Suprapubic skin (tissue), 4 donors: ENCODE measurements at regions not wholly inside any gene's neighbourhood (a gene's known extent, or its start where the extent isn't known, plus 50 kb on each side); places are given as distances from the start of the nearest gene placed in this dataset.

Experiments used
- DNase-seq, 2 donors: peaks; one replicate each; pipeline ENCODE4 v3.0.0-alpha.2; 2019; ENCODE audit warnings: low spot score in 2 of 2
- H3K27ac ChIP-seq: fragments of 200-600 bp; sonication (generic); one replicate; pipeline ENCODE4 v1.5.1; 2019
- H3K27me3 ChIP-seq: fragments of 200-600 bp; sonication (generic); one replicate; pipeline ENCODE4 v1.5.1; 2019
- H3K36me3 ChIP-seq: fragments of 200-600 bp; sonication (generic); one replicate; pipeline ENCODE4 v1.5.1; 2019
- H3K4me1 ChIP-seq: fragments of 200-600 bp; sonication (generic); one replicate; pipeline ENCODE4 v1.5.1; 2019
- H3K4me3 ChIP-seq: fragments of 200-600 bp; sonication (generic); one replicate; pipeline ENCODE4 v1.5.1; 2019; ENCODE audit warnings: mild to moderate bottlenecking
- H3K9me3 ChIP-seq: fragments of 200-600 bp; sonication (generic); one replicate; pipeline ENCODE4 v1.5.1; 2019
- CTCF ChIP-seq, 2 donors: fragments of 200-600 bp in 1 of 2; fragments of 450-650 bp in 1 of 2; sonication (generic) in 1 of 2; IDR thresholded peaks; one replicate each; pipeline ENCODE4 v1.5.1; 2016 to 2019; ENCODE audit warnings: antibody characterized with exemption in 2 of 2, mild to moderate bottlenecking in 1 of 2, moderate library complexity in 1 of 2
- EP300 ChIP-seq: sonication (generic); formaldehyde crosslinking; IDR thresholded peaks from one replicate; pipeline ENCODE4 v1.6.1; 2017; ENCODE audit warnings: antibody characterized with exemption
- POLR2A ChIP-seq, 2 donors: fragments of 450-650 bp; IDR thresholded peaks; one replicate each; pipeline ENCODE4 v1.6.1; 2017; ENCODE audit warnings: antibody characterized with exemption in 2 of 2, mild to moderate bottlenecking in 2 of 2, moderate library complexity in 2 of 2
- POLR2AphosphoS5 ChIP-seq, 3 donors: sonication (generic); formaldehyde crosslinking; IDR thresholded peaks; one replicate each; pipeline ENCODE4 v1.6.1; 2017; ENCODE audit warnings: antibody characterized with exemption in 3 of 3
- WGBS: methylation state at CpG from one replicate; pipeline ENCODE4 v1.1.5; 2018; 5-methylcytosine and 5-hydroxymethylcytosine counted together

- Histone ChIP-seq H3K9me3 (no peaks in the 10 kb centered on the region), H3K27ac (no peak overlapping the region), H3K4me1 (no peaks in the 10 kb centered on the region), H3K36me3 (no peaks in the 10 kb centered on the region), H3K27me3 (no peaks in the 10 kb centered on the region), H3K4me3 (no peak overlapping the region)
- TF ChIP-seq EP300: no peak
- no peak for TF ChIP-seq POLR2A (IDR thresholded peaks at IDR 0.05)
- no peak for TF ChIP-seq CTCF (IDR thresholded peaks at IDR 0.05)
- no peak for TF ChIP-seq POLR2AphosphoS5 (IDR thresholded peaks at IDR 0.05)
- WGBS: 86% methylated on average over 5 of the region's 17 CpGs
- DNase-seq: no peak
Measured at GRCh38 chr15:25944386-25944785, 81.3 kb upstream of the ATP10A start.

- TF ChIP-seq POLR2AphosphoS5 (IDR thresholded peaks at IDR 0.05) (no peak), POLR2A (IDR thresholded peaks at IDR 0.05) (no peak), CTCF (IDR thresholded peaks at IDR 0.05) (no peak), EP300 (no peak)
- Histone ChIP-seq H3K36me3 (no peaks in the 10 kb centered on the region), H3K4me3 (no peak overlapping the region), H3K4me1 (no peaks in the 10 kb centered on the region), H3K27ac (no peak overlapping the region), H3K9me3 (no peaks in the 10 kb centered on the region), H3K27me3 (no peaks in the 10 kb centered on the region)
- no peak for DNase-seq
- 91% methylated on average over 9 of the region's 9 CpGs for WGBS
Measured at GRCh38 chr15:25943831-25944230, 80.7 kb upstream of the ATP10A start.

- no peaks in the 10 kb centered on the region for H3K36me3 ChIP-seq
- no peaks in the 10 kb centered on the region for H3K27me3 ChIP-seq
- no peak for DNase-seq
- no peaks in the 10 kb centered on the region for H3K4me1 ChIP-seq
- no peak overlapping the region for H3K4me3 ChIP-seq
- no peak for TF ChIP-seq POLR2A (IDR thresholded peaks at IDR 0.05)
- TF ChIP-seq CTCF (IDR thresholded peaks at IDR 0.05): no peak
- WGBS: 70% methylated on average over 3 of the region's 4 CpGs
- no peaks in the 10 kb centered on the region for H3K9me3 ChIP-seq
- H3K27ac ChIP-seq: no peak overlapping the region
Measured at GRCh38 chr15:25939122-25939521, 76.0 kb upstream of the ATP10A start.

- TF ChIP-seq POLR2A (IDR thresholded peaks at IDR 0.05) (no peak), EP300 (no peak), POLR2AphosphoS5 (IDR thresholded peaks at IDR 0.05) (no peak), CTCF (IDR thresholded peaks at IDR 0.05) (no peak)
- no peak overlapping the region for H3K27ac ChIP-seq
- no peaks in the 10 kb centered on the region for H3K27me3 ChIP-seq
Measured at GRCh38 chr15:25937796-25938195, 74.7 kb upstream of the ATP10A start.

GRCh38 chr15:25936004-25936403 is 72.9 kb upstream of the ATP10A start:
- 74% methylated on average over 7 of the region's 7 CpGs for WGBS
- no peaks in the 10 kb centered on the region for H3K27me3 ChIP-seq
- no peaks in the 10 kb centered on the region for H3K9me3 ChIP-seq
- H3K4me3 ChIP-seq: no peak overlapping the region
- no peak for TF ChIP-seq POLR2AphosphoS5 (IDR thresholded peaks at IDR 0.05)
- DNase-seq: no peak
- peaks cover 5% of the 10 kb centered on the region for H3K4me1 ChIP-seq
- no peaks in the 10 kb centered on the region for H3K36me3 ChIP-seq
- no peak overlapping the region for H3K27ac ChIP-seq

More at GRCh38 chr15:25937796-25938195, 74.7 kb upstream of the ATP10A start:
- H3K4me1 ChIP-seq: peaks cover 5% of the 10 kb centered on the region
- H3K9me3 ChIP-seq: no peaks in the 10 kb centered on the region
- no peak overlapping the region for H3K4me3 ChIP-seq
- no peaks in the 10 kb centered on the region for H3K36me3 ChIP-seq
- no peak for DNase-seq

- WGBS: 9% methylated on average over 23 of the region's 23 CpGs
- DNase-seq: peak in 1 of 2 donors; percentile 71
- TF ChIP-seq POLR2AphosphoS5 (IDR thresholded peaks at IDR 0.05) (no peak), CTCF (IDR thresholded peaks at IDR 0.05) (peak; percentile 53 to 56)
- no peak overlapping the region for H3K27ac ChIP-seq
- H3K9me3 ChIP-seq: peaks cover 4% of the 10 kb centered on the region
- no peaks in the 10 kb centered on the region for H3K36me3 ChIP-seq
- H3K4me3 ChIP-seq: peak overlapping the region; percentile 31
- peaks cover 5% of the 10 kb centered on the region for H3K4me1 ChIP-seq
- H3K27me3 ChIP-seq: no peaks in the 10 kb centered on the region
Measured at GRCh38 chr15:25933456-25934158, 70.5 kb upstream of the ATP10A start.
